NCI-H146 treated with DMSO at 0.1 percent for 48 hours (cell line): ENCODE measurements at regions not wholly inside any gene's neighbourhood (a gene's known extent, or its start where the extent isn't known, plus 50 kb on each side); places are given as distances from the start of the nearest gene placed in this dataset.

Experiments used
- DNase-seq: peaks from one replicate; lab custom pipeline; 2025; ENCODE audit not compliant: unreplicated experiment; lab: John Stamatoyannopoulos, UW

DNA sequence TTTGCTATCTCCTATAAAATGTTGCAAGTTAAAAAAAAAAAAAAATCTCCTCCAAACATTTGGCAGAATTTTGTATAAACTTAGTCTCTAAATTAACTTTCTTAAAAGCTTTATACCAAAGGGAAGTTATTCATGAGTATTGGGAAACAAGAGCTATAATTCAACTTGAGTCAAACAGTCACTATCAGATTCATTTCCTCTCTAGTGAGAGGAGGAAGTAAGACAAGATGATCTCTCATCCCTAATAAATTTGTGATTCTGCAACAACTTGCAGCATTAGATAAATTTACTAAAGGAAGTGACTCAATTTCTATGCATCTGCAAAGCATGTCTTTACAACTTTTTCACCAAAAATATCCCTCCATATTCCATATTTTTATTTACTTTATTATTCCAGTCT lies 135.4 kb upstream of the GNPDA2 start:
- no peak for DNase-seq

DNA sequence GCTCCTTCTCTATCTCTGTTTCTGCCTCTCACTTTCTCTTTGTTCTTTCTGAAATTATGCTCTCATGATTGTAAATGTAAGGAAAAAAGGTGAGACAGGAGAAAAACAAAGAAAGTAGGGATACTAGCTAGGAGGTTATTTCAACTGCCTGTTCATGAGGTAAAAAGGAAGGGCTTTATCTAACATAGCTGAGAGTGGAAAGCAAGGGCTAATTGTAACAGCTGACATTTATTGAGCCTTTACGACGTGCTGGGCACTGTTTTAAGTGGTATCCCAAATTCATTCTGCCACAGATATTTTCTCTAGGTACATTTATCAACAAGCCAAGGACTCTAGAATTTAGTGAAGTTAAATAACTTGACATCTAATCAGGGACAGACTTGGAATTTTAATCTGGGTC lies 133.1 kb upstream of the GNPDA2 start:
- no peak for DNase-seq

DNA sequence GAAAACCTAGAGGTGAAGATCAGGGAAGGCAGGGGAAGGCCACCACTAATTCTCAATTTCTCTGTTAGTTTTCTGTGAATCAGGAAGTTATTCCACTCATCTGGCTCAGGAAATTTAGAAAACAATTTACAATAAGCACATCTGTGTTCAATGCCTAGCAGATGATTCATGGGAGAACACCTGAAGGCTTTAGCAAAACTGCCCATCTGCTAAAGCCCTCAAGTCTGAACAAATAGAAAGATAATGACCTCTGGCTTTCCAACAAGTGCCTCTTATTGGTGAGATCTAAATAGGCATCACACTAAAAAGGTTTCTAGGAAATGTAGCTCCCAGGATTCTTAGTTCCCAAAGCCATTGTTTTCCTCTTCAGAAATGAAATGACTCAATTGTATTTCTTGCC lies 122.1 kb upstream of the GNPDA2 start:
- DNase-seq: no peak

DNA sequence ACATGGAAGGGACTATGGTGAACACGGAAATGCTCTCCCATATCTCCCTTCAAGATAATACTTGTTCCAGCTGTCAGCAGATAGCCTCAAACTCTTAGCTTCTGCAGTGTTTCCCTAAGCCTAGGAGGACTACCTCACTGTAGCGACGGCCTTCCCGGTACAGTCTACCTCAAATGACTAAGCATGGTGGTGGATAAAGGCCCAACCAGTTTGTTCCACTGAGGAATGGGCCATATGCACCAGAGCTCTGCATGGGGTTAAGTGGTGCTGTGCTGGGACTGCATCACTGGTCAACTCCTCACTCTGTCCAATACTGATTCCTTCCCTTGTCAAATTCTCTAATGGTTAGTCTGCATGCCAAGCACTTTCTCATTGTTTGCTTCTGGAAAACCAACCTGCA lies 119.6 kb upstream of the GNPDA2 start:
- no peak for DNase-seq

DNA sequence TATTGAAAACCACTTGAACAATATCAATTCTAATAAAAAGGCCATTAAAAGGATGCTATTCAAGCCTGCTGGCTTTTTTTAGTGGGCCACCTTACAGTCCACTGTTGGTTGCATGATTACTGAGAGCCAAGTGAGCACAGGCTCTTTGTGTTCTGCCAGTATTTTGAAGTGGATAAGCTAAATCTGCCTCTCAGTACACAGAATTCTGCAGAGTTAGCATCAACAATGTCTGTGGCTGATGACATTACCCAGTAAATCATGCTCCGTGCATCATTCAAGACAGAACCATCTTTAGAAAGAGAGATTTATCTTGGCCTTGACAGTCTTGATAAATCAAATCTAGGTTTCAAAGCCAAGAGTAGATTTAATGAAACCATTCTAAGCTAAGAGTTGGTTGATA lies 119.0 kb upstream of the GNPDA2 start:
- no peak for DNase-seq

DNA sequence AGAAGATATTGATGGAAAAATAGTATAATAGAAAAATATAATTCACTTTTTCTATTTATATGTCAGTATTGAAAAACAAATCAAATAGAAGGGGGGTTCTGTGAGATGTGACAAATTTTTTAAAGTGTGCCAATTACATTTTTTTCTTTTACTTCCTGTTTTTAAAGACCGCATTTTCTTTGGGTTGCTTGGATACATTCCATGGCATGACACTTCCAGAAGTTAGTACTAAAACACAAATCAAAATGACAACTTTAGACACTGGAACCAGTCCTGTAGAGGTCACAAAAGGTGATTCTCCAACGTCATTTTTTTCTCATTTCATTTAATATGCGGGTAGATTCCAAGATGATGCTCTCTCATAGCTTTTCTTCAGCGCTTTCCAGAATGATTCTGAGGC lies 116.2 kb upstream of the GNPDA2 start:
- DNase-seq: no peak

DNA sequence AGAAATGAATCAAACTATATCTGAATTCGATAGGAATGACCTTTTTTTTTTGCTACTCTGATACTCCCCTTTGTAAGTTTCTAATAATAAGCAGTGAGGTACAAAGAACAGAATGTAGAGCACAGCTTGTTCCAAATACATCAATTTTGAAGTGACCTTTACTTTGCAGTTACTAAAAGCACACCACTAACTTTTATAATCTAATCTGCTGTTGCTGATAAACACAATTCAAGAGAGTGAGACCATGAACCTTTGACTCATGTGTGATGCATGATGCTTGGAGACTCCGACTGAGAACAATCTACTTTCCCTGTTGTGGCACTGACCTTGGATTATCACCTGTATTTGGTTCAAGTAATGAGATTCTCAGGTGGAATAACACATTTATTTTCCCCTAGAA lies 91.6 kb upstream of the GNPDA2 start:
- DNase-seq: no peak

DNA sequence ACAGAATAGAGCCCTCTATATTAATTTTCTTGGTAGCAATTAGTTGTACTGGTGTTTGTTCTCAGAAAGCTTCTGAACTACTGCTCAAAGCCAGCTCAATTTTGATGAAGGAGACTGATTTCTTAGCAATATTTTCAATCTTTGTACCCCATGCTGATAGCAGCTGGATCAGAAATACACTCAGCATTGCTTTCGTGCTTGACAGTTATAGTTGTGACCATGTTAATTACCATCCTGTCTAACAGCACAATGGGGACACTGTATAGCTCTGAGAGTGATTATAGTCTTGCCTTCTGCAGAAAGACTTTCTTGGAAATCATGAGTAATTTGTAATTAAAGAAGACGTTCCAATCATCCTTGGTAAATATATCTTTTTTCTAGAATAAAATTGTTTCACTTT lies 79.7 kb upstream of the GNPDA2 start:
- no peak for DNase-seq

DNA sequence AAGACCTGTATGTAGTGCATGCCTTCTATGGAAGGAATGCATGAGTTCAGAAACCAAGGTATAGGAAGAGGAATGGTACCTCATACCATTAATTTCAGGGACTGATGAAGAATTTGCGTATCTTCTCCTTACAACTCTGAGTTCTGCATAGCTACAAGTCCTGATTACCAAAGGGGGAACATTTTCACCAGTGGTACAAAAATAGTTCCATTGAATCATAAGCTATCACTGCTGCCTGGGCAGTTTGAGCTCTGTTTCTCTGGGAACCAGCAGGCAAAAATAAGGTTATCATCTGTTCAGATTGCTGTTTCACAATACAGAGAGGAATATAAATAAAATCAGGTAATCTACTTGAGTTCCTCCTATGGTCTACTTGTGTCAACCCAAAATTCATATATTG lies 77.9 kb upstream of the GNPDA2 start:
- no peak for DNase-seq

DNA sequence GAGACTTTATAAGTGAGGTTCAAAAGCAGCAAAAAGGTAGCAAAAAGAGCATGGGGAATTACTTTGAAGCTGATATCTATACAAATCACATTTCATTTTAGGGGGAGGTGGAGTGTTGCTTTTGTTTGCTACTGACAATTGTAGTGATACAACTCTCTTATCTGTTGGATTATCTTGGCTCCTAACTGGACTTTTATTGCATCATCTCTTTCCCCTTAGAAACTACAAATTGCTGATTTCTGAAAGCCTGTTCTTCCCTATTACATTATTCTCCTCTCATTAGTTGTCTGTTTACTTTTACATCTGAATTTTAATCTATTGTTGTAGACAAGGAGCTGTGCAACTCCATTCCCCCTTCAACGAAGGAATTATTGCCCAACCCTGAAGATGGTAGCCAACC lies 75.0 kb upstream of the GNPDA2 start:
- DNase-seq: no peak

DNA sequence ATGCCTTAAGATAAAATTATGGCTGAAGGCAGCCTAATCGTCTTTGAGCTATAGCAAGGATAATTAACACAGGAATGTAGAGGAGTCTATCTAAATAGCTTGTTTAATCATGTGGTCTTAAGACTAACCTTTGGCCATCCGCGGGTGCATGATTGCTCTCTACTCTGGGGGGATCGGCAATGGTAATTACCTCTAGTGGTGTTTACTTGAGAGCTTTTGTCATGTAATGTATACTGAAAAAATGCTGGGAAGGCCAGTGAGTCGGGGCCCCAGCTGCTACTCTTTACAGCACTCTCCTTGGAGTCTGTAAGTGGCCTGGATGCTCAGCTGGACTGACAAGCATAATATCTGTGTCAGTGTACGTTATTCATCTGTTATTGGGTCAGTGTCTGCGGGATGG lies 65.5 kb upstream of the GNPDA2 start:
- no peak for DNase-seq

DNA sequence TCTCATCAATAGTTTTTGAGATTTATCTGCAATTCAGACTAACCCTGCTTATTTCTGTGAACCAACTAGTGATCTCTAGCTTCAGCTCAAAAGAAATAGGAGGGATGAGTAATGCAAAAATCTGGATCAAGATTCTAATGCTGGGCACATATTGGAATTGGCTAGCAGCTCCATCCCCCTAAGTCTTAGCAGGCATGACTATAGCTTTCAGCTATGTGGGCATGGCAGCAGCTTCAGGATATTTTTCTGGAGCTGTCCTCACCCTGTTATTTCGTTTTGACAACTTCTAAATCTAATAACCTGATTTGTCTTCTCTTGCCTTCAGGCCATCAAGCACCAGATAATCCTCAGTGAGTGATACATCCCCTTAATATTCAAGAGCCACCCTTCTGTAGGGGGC lies 50.8 kb upstream of the GNPDA2 start:
- no peak for DNase-seq
